ENCODE measurements at regions not wholly inside any gene's neighbourhood (a gene's known extent, or its start where the extent isn't known, plus 50 kb on each side); places are given as distances from the start of the nearest gene placed in this dataset.

DNA sequence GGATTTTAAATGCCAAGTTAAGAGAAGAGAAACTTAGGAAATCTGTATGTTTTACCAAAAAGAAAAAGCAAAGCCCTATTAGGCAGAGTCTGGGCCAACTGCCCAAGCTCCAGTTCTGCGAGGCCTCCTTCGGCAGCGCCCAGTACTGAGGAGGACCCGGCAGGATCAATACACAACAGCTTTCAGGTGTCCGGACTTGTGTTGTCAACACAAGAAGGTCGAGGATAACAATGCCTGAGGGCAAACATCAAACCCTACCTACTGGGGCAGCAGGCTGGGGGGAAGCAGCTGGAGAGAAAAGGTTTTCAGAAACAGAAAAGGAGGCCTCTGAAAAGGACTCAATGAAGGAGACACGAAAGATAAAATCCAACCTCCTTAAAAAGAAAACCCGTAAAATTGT is 98.1 kb upstream of the GJB5 start:
- TF ChIP-seq, protein P1, sequence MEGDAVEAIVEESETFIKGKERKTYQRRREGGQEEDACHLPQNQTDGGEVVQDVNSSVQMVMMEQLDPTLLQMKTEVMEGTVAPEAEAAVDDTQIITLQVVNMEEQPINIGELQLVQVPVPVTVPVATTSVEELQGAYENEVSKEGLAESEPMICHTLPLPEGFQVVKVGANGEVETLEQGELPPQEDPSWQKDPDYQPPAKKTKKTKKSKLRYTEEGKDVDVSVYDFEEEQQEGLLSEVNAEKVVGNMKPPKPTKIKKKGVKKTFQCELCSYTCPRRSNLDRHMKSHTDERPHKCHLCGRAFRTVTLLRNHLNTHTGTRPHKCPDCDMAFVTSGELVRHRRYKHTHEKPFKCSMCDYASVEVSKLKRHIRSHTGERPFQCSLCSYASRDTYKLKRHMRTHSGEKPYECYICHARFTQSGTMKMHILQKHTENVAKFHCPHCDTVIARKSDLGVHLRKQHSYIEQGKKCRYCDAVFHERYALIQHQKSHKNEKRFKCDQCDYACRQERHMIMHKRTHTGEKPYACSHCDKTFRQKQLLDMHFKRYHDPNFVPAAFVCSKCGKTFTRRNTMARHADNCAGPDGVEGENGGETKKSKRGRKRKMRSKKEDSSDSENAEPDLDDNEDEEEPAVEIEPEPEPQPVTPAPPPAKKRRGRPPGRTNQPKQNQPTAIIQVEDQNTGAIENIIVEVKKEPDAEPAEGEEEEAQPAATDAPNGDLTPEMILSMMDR (tag by site-specific recombination; IDR thresholded peaks at IDR 0.05): no peak
- TF ChIP-seq YY1 (tag by site-specific recombination; IDR thresholded peaks at IDR 0.05): no peak
- no peak for TF ChIP-seq ZNF600 (tag by site-specific recombination; IDR thresholded peaks at IDR 0.05)
- no peak for TF ChIP-seq MZF1 (tag by site-specific recombination; IDR thresholded peaks at IDR 0.05; ENCODE audit: borderline replicate concordance)
- no peak for TF ChIP-seq ZNF660 (tag by site-specific recombination; IDR thresholded peaks at IDR 0.05)
- TF ChIP-seq ZNF266 (tag by site-specific recombination; IDR thresholded peaks at IDR 0.05; ENCODE audit: low read depth): no peak
